ENCODE measurements at regions not wholly inside any gene's neighbourhood (a gene's known extent, or its start where the extent isn't known, plus 50 kb on each side); places are given as distances from the start of the nearest gene placed in this dataset.
A peak's percentile ranks its signal among the peaks of the same experiment; 100 is the strongest.

DNA sequence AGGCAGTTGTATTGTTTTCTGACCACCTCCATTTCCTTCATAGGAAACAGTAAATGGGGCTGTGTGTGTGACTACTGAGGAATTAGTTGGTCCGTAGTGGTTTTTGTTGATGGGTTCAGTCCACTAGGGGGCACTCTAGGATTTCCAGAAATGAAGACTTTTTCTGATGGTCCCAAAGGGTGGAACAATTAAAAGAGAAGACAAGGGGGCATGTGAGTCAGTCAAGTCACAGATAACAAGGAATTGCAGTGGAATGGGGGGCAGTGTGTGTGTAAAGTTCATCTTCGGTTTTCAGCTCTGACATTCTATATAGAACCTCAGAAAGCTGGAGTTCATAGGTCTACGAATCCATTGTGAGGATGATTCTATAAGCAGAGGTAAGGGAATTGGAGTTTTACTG is 186.6 kb upstream of the OR4E1 start:
- no peak overlapping the region for H2BK20ac ChIP-seq (ENCODE audit: low read length)
- H3K79me1 ChIP-seq (ENCODE audit: low read depth, low read length): no peaks in the 10 kb centered on the region
- 71% methylated on average over 3 of the region's 3 CpGs; no CpG with 5 or more reads in 1 of the 2 experiments for WGBS, 2 experiments (ENCODE audit: extremely low coverage in 1 of 2, insufficient coverage in 1 of 2, insufficient read length in 1 of 2, insufficient replicate concordance in 2 of 2, low coverage in 1 of 2, low lambda C conversion rate in 2 of 2, missing lambda C conversion rate in 1 of 2)
- no peak overlapping the region for H3K4me3 ChIP-seq (ENCODE audit: extremely low read depth in 1 of 4, insufficient read depth in 2 of 4, low read depth in 3 of 4, low read length in 4 of 4)
- no peak overlapping the region for H3K9ac ChIP-seq (replicated peaks in 1 of 4; ENCODE audit: extremely low read depth in 1 of 4, low read depth in 3 of 4, low read length in 3 of 4)
- H4K5ac ChIP-seq (ENCODE audit: insufficient read length, low read depth, low read length): no peak overlapping the region
- no peaks in the 10 kb centered on the region for H3K27me3 ChIP-seq (replicated peaks in 1 of 4; ENCODE audit: control insufficient read depth in 3 of 4, extremely low read depth in 1 of 4, insufficient read depth in 3 of 4, low read length in 3 of 4)
- no peaks in the 10 kb centered on the region for H4K20me1 ChIP-seq (replicated peaks in 1 of 2; ENCODE audit: control insufficient read depth in 1 of 2, insufficient read depth in 2 of 2, low read length in 2 of 2)
- H2AFZ ChIP-seq (ENCODE audit: low read length): no peak overlapping the region
- no peak overlapping the region for H4K8ac ChIP-seq (ENCODE audit: extremely low read depth, insufficient read depth, low read length)
- no peak overlapping the region for H2AK5ac ChIP-seq (ENCODE audit: low read depth, low read length)
- DNase-seq (ENCODE audit: low read depth in 1 of 2, low spot score in 2 of 2): peak in 1 of 2 experiments; percentile 67
- H3K27ac ChIP-seq (ENCODE audit: low read depth, low read length): no peak overlapping the region
- no peak overlapping the region for H2BK15ac ChIP-seq (ENCODE audit: low read length)
- H3K14ac ChIP-seq (ENCODE audit: insufficient read length): no peak overlapping the region
- TF ChIP-seq SIN3A (conservative IDR thresholded peaks at IDR 0.05 in 1 of 2, IDR thresholded peaks at IDR 0.05 in 1 of 2; ENCODE audit: low read depth in 1 of 2, low read length in 2 of 2) (no peak), JUN (IDR thresholded peaks at IDR 0.05; ENCODE audit: low read depth, low read length) (no peak), RAD21 (IDR thresholded peaks at IDR 0.05 in 1 of 2, conservative IDR thresholded peaks at IDR 0.05 in 1 of 2; ENCODE audit: low read depth in 2 of 2, low read length in 2 of 2) (peak; percentile 33 to 50; a peak in 3 of 4 replicates)
- TF ChIP-seq, protein P1, sequence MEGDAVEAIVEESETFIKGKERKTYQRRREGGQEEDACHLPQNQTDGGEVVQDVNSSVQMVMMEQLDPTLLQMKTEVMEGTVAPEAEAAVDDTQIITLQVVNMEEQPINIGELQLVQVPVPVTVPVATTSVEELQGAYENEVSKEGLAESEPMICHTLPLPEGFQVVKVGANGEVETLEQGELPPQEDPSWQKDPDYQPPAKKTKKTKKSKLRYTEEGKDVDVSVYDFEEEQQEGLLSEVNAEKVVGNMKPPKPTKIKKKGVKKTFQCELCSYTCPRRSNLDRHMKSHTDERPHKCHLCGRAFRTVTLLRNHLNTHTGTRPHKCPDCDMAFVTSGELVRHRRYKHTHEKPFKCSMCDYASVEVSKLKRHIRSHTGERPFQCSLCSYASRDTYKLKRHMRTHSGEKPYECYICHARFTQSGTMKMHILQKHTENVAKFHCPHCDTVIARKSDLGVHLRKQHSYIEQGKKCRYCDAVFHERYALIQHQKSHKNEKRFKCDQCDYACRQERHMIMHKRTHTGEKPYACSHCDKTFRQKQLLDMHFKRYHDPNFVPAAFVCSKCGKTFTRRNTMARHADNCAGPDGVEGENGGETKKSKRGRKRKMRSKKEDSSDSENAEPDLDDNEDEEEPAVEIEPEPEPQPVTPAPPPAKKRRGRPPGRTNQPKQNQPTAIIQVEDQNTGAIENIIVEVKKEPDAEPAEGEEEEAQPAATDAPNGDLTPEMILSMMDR (IDR thresholded peaks at IDR 0.05; ENCODE audit: control extremely low read depth in 1 of 3, insufficient read depth in 1 of 3, low read depth in 1 of 3, low read length in 3 of 3): peak in 2 of 3 experiments; percentile 56 to 66; a peak in 3 of 4 replicates
- no peak overlapping the region for H3K4me2 ChIP-seq (ENCODE audit: insufficient read depth in 1 of 2, low read depth in 2 of 2, low read length in 2 of 2)
- no peaks in the 10 kb centered on the region for H3K9me3 ChIP-seq (ENCODE audit: insufficient read depth in 2 of 2, low read depth in 1 of 2, low read length in 1 of 2)
- no peak overlapping the region for H3K18ac ChIP-seq (ENCODE audit: extremely low read depth, low read length)
- no peak overlapping the region for H3K23ac ChIP-seq (ENCODE audit: insufficient read length)
- H3K4ac ChIP-seq (replicated peaks; ENCODE audit: insufficient read length, low read depth, low read length): no peak overlapping the region
- H3K36me3 ChIP-seq (ENCODE audit: control insufficient read depth in 2 of 4, insufficient read depth in 4 of 4, low read length in 3 of 4): no peaks in the 10 kb centered on the region
- H3K4me1 ChIP-seq (replicated peaks in 1 of 4; ENCODE audit: control insufficient read depth in 3 of 4, insufficient read depth in 4 of 4, low read length in 3 of 4): no peaks in the 10 kb centered on the region
- H2BK12ac ChIP-seq (ENCODE audit: low read depth, low read length): no peak overlapping the region
- ChIA-PET CTCF (ENCODE audit: partially characterized antibody) (interaction anchor here (0.7 to 8.1 kb wide), 10 partner anchors 8 to 995 kb away, joined by 3 to 62 read pairs (median 6); no protein-coding TSS in a partner anchor), POLR2A (ENCODE audit: partially characterized antibody) (no interaction called here)
- H3K23me2 ChIP-seq (ENCODE audit: low read depth, low read length): no peaks in the 10 kb centered on the region
- H2BK5ac ChIP-seq (ENCODE audit: low read depth, low read length): no peak overlapping the region
- FAIRE-seq: peak; percentile 88
- no peak overlapping the region for H4K91ac ChIP-seq (replicated peaks; ENCODE audit: insufficient read length, low read length)
- H2BK120ac ChIP-seq (replicated peaks; ENCODE audit: low read depth, low read length): no peak overlapping the region
- no peak overlapping the region for H3K56ac ChIP-seq (replicated peaks; ENCODE audit: insufficient read length, low read depth, low read length)
- no peaks in the 10 kb centered on the region for H3K79me2 ChIP-seq (ENCODE audit: control insufficient read depth in 1 of 2, insufficient read depth in 2 of 2, low read length in 2 of 2)
